ENCODE measurements at regions not wholly inside any gene's neighbourhood (a gene's known extent, or its start where the extent isn't known, plus 50 kb on each side); places are given as distances from the start of the nearest gene placed in this dataset.

- Histone ChIP-seq H3K36me3 (replicated peaks in 1 of 2; ENCODE audit: control insufficient read depth in 1 of 2, insufficient read depth in 2 of 2, low read length in 2 of 2) (no peaks in the 10 kb centered on the region), H3K9me3 (ENCODE audit: low read length) (no peaks in the 10 kb centered on the region), H3K27ac (ENCODE audit: extremely low read length, insufficient read depth, low read length) (no peak overlapping the region), H3K9ac (ENCODE audit: insufficient read depth, low read depth, low read length) (no peak overlapping the region), H3K79me2 (ENCODE audit: insufficient read depth, low read length) (no peaks in the 10 kb centered on the region), H3K4me2 (ENCODE audit: low read depth, low read length) (no peak overlapping the region), H3K4me3 (replicated peaks in 1 of 3; ENCODE audit: insufficient read depth in 1 of 3, low read depth in 2 of 3, low read length in 3 of 3) (no peak overlapping the region), H4K20me1 (ENCODE audit: insufficient read depth, low read length) (no peaks in the 10 kb centered on the region), H3K27me3 (ENCODE audit: control insufficient read depth in 1 of 2, insufficient read depth in 2 of 2, low read length in 2 of 2) (no peaks in the 10 kb centered on the region), H2AFZ (ENCODE audit: low read length) (no peak overlapping the region), H3K4me1 (ENCODE audit: insufficient read depth, low read length) (no peaks in the 10 kb centered on the region)
- intact Hi-C loops (cut with micrococcal nuclease; ENCODE audit: unreplicated experiment) (no loop called here), in situ Hi-C loops (cut with HindIII; ENCODE audit: extremely low pct_ligation_motif_present, low pct_unique_long_range_greater_than_20kb) (no loop called here)
- no peak for DNase-seq (ENCODE audit: low spot score)
- no TSS peak for BruUV-seq (replicated peaks)
- no peak for TF ChIP-seq ZBTB1 (CRISPR knock-in tag; IDR thresholded peaks at IDR 0.05; ENCODE audit: borderline replicate concordance)
- no peak for TF ChIP-seq ZNF251 (CRISPR knock-in tag; IDR thresholded peaks at IDR 0.05)
- TF ChIP-seq HHEX (CRISPR knock-in tag; IDR thresholded peaks at IDR 0.05): no peak
- no peak for TF ChIP-seq ZNF839 (CRISPR knock-in tag; IDR thresholded peaks at IDR 0.05; ENCODE audit: borderline replicate concordance)
- no peak for TF ChIP-seq ZNF18 (CRISPR knock-in tag; IDR thresholded peaks at IDR 0.05; ENCODE audit: insufficient replicate concordance)
- TF ChIP-seq ZIK1 (CRISPR knock-in tag; IDR thresholded peaks at IDR 0.05; ENCODE audit: borderline replicate concordance, low read depth): no peak
- TF ChIP-seq HNRNPLL (IDR thresholded peaks at IDR 0.05; ENCODE audit: low read depth, low read length, poor library complexity, severe bottlenecking): no peak
- no peak for TF ChIP-seq ZNF615 (CRISPR knock-in tag; IDR thresholded peaks at IDR 0.05; ENCODE audit: borderline replicate concordance)
- TF ChIP-seq ZBTB37 (CRISPR knock-in tag; IDR thresholded peaks at IDR 0.05): no peak
- no peak for TF ChIP-seq PAX8 (CRISPR knock-in tag; IDR thresholded peaks at IDR 0.05; ENCODE audit: borderline replicate concordance)
- no peak for TF ChIP-seq XBP1 (CRISPR knock-in tag; IDR thresholded peaks at IDR 0.05)
- TF ChIP-seq FLYWCH1 (CRISPR knock-in tag; IDR thresholded peaks at IDR 0.05): no peak
- CTCF ChIA-PET (ENCODE audit: low intra/inter-chr PET ratio, low total read pairs): no interaction called here
- FAIRE-seq: no peak
- 35% methylated on average over 2 of the region's 2 CpGs for WGBS (ENCODE audit: low lambda C conversion rate)
- POLR2A ChIA-PET: no interaction called here
- ATAC-seq: no peak
Measured at GRCh38 chr11:92758241-92758780, 211.1 kb upstream of the MTNR1B start.
